ENCODE measurements at regions not wholly inside any gene's neighbourhood (a gene's known extent, or its start where the extent isn't known, plus 50 kb on each side); places are given as distances from the start of the nearest gene placed in this dataset.

DNA sequence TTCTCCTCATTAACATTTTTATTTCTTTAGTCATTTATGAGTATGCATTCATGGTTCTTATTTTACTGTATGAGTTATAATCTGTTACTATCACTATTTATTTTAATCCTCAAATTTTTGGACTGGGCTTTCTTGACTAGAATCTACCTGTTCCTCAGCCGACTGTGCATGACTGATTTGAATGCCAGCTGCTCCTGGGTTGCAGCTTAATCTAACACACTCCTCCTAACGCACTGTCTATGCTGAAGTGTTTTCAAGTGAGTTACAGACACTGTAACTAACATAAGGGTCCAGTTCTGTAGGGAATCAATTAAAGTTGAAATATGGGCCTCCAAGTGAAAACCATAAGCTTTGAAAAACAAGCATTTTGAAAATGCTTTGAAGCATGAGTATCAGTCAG lies 137.4 kb upstream of the ARSJ start:
- no peaks in the 10 kb centered on the region for H3K27me3 ChIP-seq (replicated peaks; ENCODE audit: insufficient read depth)
- H3K27ac ChIP-seq: no peak overlapping the region
- H3K4me3 ChIP-seq: no peak overlapping the region
- intact Hi-C loops (cut with DNase I): no loop called here
- no peak for DNase-seq (ENCODE audit: low spot score)
- 75% methylated on average over 2 of the region's 2 CpGs for WGBS
- no peaks in the 10 kb centered on the region for H3K4me1 ChIP-seq (replicated peaks)
- H3K36me3 ChIP-seq: no peaks in the 10 kb centered on the region
- no peak for TF ChIP-seq POLR2AphosphoS5 (IDR thresholded peaks at IDR 0.05)
- TF ChIP-seq POLR2A (IDR thresholded peaks at IDR 0.05): no peak
- no peak for TF ChIP-seq CTCF (IDR thresholded peaks at IDR 0.05)
- H3K9me3 ChIP-seq: no peaks in the 10 kb centered on the region

- Histone ChIP-seq H3K27me3 (replicated peaks; ENCODE audit: insufficient read depth) (no peaks in the 10 kb centered on the region), H3K27ac (no peak overlapping the region), H3K4me3 (no peak overlapping the region), H3K4me1 (replicated peaks) (no peaks in the 10 kb centered on the region), H3K9me3 (no peaks in the 10 kb centered on the region), H3K36me3 (no peaks in the 10 kb centered on the region)
- DNase-seq (ENCODE audit: low spot score): no peak
- WGBS: 88% methylated on average over 1 of the region's 1 CpG
- TF ChIP-seq CTCF (IDR thresholded peaks at IDR 0.05) (no peak), POLR2AphosphoS5 (IDR thresholded peaks at IDR 0.05) (no peak), POLR2A (IDR thresholded peaks at IDR 0.05) (no peak)
- intact Hi-C loops (cut with DNase I): no loop called here
Observed at GRCh38 chr4:114121221-114121620, 141.8 kb upstream of the ARSJ start.

DNA sequence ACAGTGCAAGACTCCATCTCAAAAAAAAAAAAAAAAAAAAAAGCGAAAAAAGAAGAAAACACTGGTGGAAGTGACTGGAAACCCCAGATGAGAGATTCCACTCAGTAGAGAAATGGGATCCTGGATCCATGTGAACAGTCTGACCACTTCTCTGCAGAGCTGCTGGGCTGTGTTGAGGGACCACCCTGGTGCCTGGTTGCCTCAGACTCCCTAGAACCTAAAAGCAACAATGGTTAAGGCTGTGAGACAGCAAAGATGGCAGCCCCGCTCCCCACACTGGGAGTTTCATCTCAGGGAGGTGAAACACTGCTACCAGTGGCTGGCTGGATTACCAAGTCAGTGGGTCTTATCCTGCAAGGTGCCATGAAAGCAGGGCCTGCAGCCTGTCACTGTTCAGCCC lies 152.8 kb upstream of the ARSJ start:
- 89% methylated on average over 2 of the region's 2 CpGs for WGBS
- DNase-seq (ENCODE audit: low spot score): no peak
- no peak for TF ChIP-seq POLR2AphosphoS5 (IDR thresholded peaks at IDR 0.05)
- no peak for TF ChIP-seq CTCF (IDR thresholded peaks at IDR 0.05)
- no peak for TF ChIP-seq POLR2A (IDR thresholded peaks at IDR 0.05)
- Histone ChIP-seq H3K4me3 (no peak overlapping the region), H3K4me1 (replicated peaks) (no peaks in the 10 kb centered on the region), H3K36me3 (no peaks in the 10 kb centered on the region), H3K9me3 (no peaks in the 10 kb centered on the region), H3K27me3 (replicated peaks; ENCODE audit: insufficient read depth) (no peaks in the 10 kb centered on the region), H3K27ac (no peak overlapping the region)
- intact Hi-C loops (cut with DNase I): no loop called here

DNA sequence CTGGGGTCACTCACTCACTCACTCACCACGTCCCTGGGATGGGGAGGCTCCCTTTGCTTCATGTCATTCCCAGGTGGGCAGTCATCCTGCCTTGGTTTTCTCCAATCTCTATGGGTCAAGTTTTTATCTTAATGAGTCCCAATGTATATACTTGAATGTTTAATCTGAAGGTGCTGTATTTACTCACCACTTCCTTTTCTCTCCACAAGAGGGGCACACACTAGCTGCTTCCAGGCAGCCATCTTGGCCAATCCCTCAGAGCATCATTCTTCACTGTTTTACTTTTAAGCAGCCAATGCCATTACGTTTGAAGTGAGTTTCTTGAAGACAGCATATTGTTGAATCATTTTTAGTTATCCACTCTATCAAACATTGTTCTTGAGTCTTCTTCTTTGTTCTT lies 153.4 kb upstream of the ARSJ start:
- Histone ChIP-seq H3K36me3 (no peaks in the 10 kb centered on the region), H3K4me3 (no peak overlapping the region), H3K9me3 (no peaks in the 10 kb centered on the region), H3K4me1 (replicated peaks) (no peaks in the 10 kb centered on the region), H3K27ac (no peak overlapping the region), H3K27me3 (replicated peaks; ENCODE audit: insufficient read depth) (no peaks in the 10 kb centered on the region)
- DNase-seq (ENCODE audit: low spot score): no peak
- intact Hi-C loops (cut with DNase I): no loop called here
- TF ChIP-seq POLR2AphosphoS5 (IDR thresholded peaks at IDR 0.05): no peak
- TF ChIP-seq POLR2A (IDR thresholded peaks at IDR 0.05): no peak
- TF ChIP-seq CTCF (IDR thresholded peaks at IDR 0.05): no peak
- 94% methylated on average over 2 of the region's 2 CpGs for WGBS

DNA sequence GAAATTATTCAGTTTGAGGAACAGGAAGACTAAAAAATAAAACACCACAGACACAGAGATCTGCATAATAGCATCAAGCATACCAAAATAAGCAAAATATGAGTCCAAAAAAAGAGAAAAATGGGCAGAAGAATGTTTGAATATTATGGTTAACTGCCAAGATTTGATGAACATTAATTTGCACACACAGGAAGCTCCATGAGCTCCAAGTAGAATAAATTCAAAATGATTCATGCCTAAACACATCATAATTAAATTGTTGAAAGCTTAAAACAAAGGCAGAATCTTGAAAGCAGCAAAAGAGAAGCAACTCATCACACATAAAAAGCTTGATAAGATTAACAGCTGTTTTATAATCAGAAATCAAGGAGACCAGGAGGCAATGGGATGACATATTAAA lies 156.6 kb upstream of the ARSJ start:
- Histone ChIP-seq H3K27ac (no peak overlapping the region), H3K27me3 (replicated peaks; ENCODE audit: insufficient read depth) (no peaks in the 10 kb centered on the region), H3K36me3 (no peaks in the 10 kb centered on the region), H3K4me3 (no peak overlapping the region), H3K9me3 (no peaks in the 10 kb centered on the region), H3K4me1 (replicated peaks) (no peaks in the 10 kb centered on the region)
- intact Hi-C loops (cut with DNase I): no loop called here
- no peak for TF ChIP-seq POLR2AphosphoS5 (IDR thresholded peaks at IDR 0.05)
- TF ChIP-seq POLR2A (IDR thresholded peaks at IDR 0.05): no peak
- TF ChIP-seq CTCF (IDR thresholded peaks at IDR 0.05): no peak
- no peak for DNase-seq (ENCODE audit: low spot score)
